ENCODE measurements at regions not wholly inside any gene's neighbourhood (a gene's known extent, or its start where the extent isn't known, plus 50 kb on each side); places are given as distances from the start of the nearest gene placed in this dataset.

- no peak for TF ChIP-seq CTCF (IDR thresholded peaks at IDR 0.05)
- TF ChIP-seq POLR2A (IDR thresholded peaks at IDR 0.05) = no peak
These were observed 87.0 kb upstream of the RSPO3 start for GRCh38 chr6:127031511-127031910.
